AG04450 (cell line): ENCODE measurements at regions not wholly inside any gene's neighbourhood (a gene's known extent, or its start where the extent isn't known, plus 50 kb on each side); places are given as distances from the start of the nearest gene placed in this dataset.

Experiments used
- CTCF ChIA-PET: fragments of 300-600, 350-600 bp; formaldehyde crosslinking; extraction: SDS; loops from one replicate; lab custom pipeline; 2022; ENCODE audit warnings: antibody characterized with exemption, inconsistent platforms; lab: Charles Lee
- POLR2A ChIA-PET: fragments of 350-600 bp; formaldehyde crosslinking; extraction: SDS; loops from one replicate; lab custom pipeline; 2021; ENCODE audit warnings: antibody characterized with exemption, inconsistent platforms; lab: Yijun Ruan, JAX
- DNase-seq: peaks from one replicate; pipeline ENCODE4 v3.0.0-alpha.2; 2011; ENCODE audit warnings: low read depth, low spot score
- H3K27ac ChIP-seq: one replicate; pipeline ENCODE4 v1.5.1; 2012; ENCODE audit warnings: low read depth, low read length, control low read depth
- H3K27me3 ChIP-seq: one replicate; pipeline ENCODE4 v1.6.0; 2012; ENCODE audit warnings: low read length; ENCODE audit not compliant: control insufficient read depth, insufficient read depth
- H3K4me3 ChIP-seq: 2 replicates; pipeline ENCODE4 v1.5.1; 2011; ENCODE audit warnings: mild to moderate bottlenecking, low read depth, low read length, control low read depth
- H3K9me3 ChIP-seq: 2 replicates; pipeline ENCODE4 v1.5.1; 2012; ENCODE audit warnings: low read length; ENCODE audit not compliant: control insufficient read depth, insufficient read depth
- CTCF ChIP-seq: IDR thresholded peaks from 2 replicates; pipeline ENCODE4 v1.5.1; 2011; ENCODE audit warnings: low read depth, low read length, control low read depth, inconsistent platforms

DNA sequence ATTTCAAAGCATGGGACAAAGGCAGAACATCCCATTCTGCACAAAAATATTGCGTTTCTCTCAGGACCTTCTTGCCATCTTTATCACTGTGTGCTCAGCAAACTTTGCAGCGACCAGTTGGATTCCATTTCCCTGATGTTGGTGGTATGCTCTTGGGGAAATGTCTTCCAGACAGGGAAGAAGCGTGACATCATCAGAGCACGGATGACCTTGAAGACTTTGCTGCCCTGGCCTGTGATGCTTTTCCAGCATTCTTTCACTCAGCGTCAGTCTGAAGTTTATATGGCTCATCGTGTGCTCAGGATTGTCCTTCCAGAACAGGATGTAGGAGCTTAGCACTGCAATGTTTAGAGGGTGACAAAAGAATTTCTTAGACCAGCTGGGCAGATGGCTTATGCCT lies 131.4 kb upstream of the F3 start:
- ChIA-PET POLR2A (interaction anchor here (0.8 kb wide), 1 partner anchor 131 kb away, joined by 3 read pairs; the partner anchor contains the start of gene F3), CTCF (no interaction called here)
- DNase-seq, result peak; percentile 93
- Histone ChIP-seq H3K27ac (peak overlapping the region; percentile 85), H3K4me3 (no peak overlapping the region), H3K27me3 (no peaks in the 10 kb centered on the region), H3K9me3 (no peaks in the 10 kb centered on the region)
- TF ChIP-seq CTCF, result no peak

GRCh38 chr1:94672001-94672400 lies 130.4 kb upstream of the F3 start:
- ChIA-PET CTCF (no interaction called here), POLR2A (no interaction called here)
- Histone ChIP-seq H3K4me3 (no peak overlapping the region), H3K9me3 (no peaks in the 10 kb centered on the region), H3K27me3 (no peaks in the 10 kb centered on the region), H3K27ac (peak overlapping the region; percentile 73)
- DNase-seq, result no peak
- no peak for TF ChIP-seq CTCF

GRCh38 chr1:94670273-94670672 lies 128.7 kb upstream of the F3 start:
- TF ChIP-seq CTCF, result no peak
- no peak for DNase-seq
- Histone ChIP-seq H3K4me3 (no peak overlapping the region), H3K27me3 (no peaks in the 10 kb centered on the region), H3K27ac (no peak overlapping the region), H3K9me3 (no peaks in the 10 kb centered on the region)
- POLR2A ChIA-PET, result interaction anchor here (0.9 kb wide), 1 partner anchor 128 kb away, joined by 3 read pairs; no protein-coding TSS in a partner anchor
- CTCF ChIA-PET, result no interaction called here

GRCh38 chr1:94669198-94669597 lies 127.6 kb upstream of the F3 start:
- Histone ChIP-seq H3K27ac (no peak overlapping the region), H3K27me3 (no peaks in the 10 kb centered on the region), H3K4me3 (no peak overlapping the region), H3K9me3 (no peaks in the 10 kb centered on the region)
- TF ChIP-seq CTCF, result no peak
- DNase-seq, result no peak
- CTCF ChIA-PET, result no interaction called here
- POLR2A ChIA-PET, result interaction anchor here (1.1 kb wide), 1 partner anchor 128 kb away, joined by 3 read pairs; the partner anchor contains the start of gene F3

DNA sequence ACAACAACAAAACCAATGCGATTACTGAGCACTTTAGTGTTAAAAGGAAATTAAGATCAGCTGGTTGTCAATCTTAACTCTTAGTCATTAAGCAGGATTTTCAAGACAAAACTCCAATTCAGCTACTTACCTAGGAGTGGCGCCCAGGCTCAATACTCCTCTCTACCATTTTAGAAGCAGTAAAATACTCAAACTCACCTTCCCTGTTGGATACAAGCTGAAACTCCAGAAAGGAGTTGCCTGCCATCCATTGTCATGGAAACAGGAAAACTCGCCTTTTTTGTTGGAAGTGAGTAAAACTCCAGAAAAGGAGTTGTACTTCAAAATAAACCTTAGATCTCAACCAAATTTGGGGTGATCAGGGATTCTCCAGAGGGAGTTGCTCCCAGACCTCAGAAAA lies 127.0 kb upstream of the F3 start:
- H3K27me3 ChIP-seq, result no peaks in the 10 kb centered on the region
- CTCF ChIA-PET, result no interaction called here
- no peaks in the 10 kb centered on the region for H3K9me3 ChIP-seq
- no peak overlapping the region for H3K27ac ChIP-seq
- DNase-seq, result no peak
- POLR2A ChIA-PET, result interaction anchor here (0.8 to 1.1 kb wide), 2 partner anchors 20 to 127 kb away, joined by 3 to 6 read pairs; partner anchors contain the start of gene F3
- H3K4me3 ChIP-seq, result no peak overlapping the region
- TF ChIP-seq CTCF, result no peak
